Ascending aorta (tissue), 2 donors: ENCODE measurements at regions not wholly inside any gene's neighbourhood (a gene's known extent, or its start where the extent isn't known, plus 50 kb on each side); places are given as distances from the start of the nearest gene placed in this dataset.

Source experiments
- DNase-seq, 2 donors: peaks; one replicate each; pipeline ENCODE4 v3.0.0-alpha.2; 2019; ENCODE audit warnings: low spot score in 2 of 2
- H3K27ac ChIP-seq, 2 donors: fragments of 200-600 bp; sonication (generic); one replicate each; pipeline ENCODE4 v1.5.1; 2016 to 2017; ENCODE audit warnings: mild to moderate bottlenecking in 1 of 2
- H3K27me3 ChIP-seq: fragments of 200-600 bp; sonication (generic); one replicate; pipeline ENCODE4 v1.5.1; 2017
- H3K36me3 ChIP-seq, 2 donors: fragments of 200-600 bp; sonication (generic); one replicate each; pipeline ENCODE4 v1.5.1; 2016
- H3K4me1 ChIP-seq, 2 donors: fragments of 200-600 bp; sonication (generic); one replicate each; pipeline ENCODE4 v1.5.1; 2016 to 2017; ENCODE audit warnings: mild to moderate bottlenecking in 1 of 2
- H3K4me3 ChIP-seq, 2 donors: fragments of 200-600 bp; sonication (generic); one replicate each; pipeline ENCODE4 v1.5.1; 2016 to 2017; ENCODE audit warnings: mild to moderate bottlenecking in 1 of 2
- H3K9me3 ChIP-seq, 2 donors: fragments of 200-600 bp; sonication (generic); one replicate each; pipeline ENCODE4 v1.5.1; 2016
- intact Hi-C: fragments of 100-400 bp; cut with DNase I; formaldehyde crosslinking; loops from one replicate; pipeline ENCODE4 v1.15.1; 2023
- TF ChIP-seq, protein P1 (sequence below), 3 experiments: fragments of 200-600 bp in 2 of 3; fragments of 450-650 bp in 1 of 3; sonication (generic) in 2 of 3; IDR thresholded peaks; one replicate each; pipeline ENCODE4 v1.5.1; 2016 to 2019; ENCODE audit warnings: antibody characterized with exemption in 3 of 3, mild to moderate bottlenecking in 1 of 3, moderate library complexity in 1 of 3

DNA sequence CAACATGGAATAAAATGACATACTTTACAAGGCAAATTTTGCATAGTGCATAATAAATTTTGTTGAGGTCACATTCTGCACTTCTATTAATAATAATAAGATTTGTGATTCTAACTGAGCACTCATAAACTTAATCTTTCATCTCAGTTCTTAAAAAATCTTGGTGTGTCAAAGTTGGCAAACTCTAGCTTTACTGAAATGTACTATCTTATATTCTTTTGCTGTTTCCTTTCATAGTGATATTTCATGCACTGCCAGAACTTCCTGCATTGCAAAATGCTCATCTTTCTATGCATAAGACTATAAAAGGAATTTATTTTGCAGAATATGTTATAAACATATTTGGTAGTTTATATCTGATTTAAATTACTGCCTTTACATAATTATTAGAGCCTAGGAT is 797.6 kb downstream of the ADGRL2 start:
- TF ChIP-seq, protein P1, sequence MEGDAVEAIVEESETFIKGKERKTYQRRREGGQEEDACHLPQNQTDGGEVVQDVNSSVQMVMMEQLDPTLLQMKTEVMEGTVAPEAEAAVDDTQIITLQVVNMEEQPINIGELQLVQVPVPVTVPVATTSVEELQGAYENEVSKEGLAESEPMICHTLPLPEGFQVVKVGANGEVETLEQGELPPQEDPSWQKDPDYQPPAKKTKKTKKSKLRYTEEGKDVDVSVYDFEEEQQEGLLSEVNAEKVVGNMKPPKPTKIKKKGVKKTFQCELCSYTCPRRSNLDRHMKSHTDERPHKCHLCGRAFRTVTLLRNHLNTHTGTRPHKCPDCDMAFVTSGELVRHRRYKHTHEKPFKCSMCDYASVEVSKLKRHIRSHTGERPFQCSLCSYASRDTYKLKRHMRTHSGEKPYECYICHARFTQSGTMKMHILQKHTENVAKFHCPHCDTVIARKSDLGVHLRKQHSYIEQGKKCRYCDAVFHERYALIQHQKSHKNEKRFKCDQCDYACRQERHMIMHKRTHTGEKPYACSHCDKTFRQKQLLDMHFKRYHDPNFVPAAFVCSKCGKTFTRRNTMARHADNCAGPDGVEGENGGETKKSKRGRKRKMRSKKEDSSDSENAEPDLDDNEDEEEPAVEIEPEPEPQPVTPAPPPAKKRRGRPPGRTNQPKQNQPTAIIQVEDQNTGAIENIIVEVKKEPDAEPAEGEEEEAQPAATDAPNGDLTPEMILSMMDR (IDR thresholded peaks at IDR 0.05): no peak
- H3K27ac ChIP-seq: no peak overlapping the region
- no peak overlapping the region for H3K4me3 ChIP-seq
- no peaks in the 10 kb centered on the region for H3K36me3 ChIP-seq
- H3K27me3 ChIP-seq: no peaks in the 10 kb centered on the region
- intact Hi-C loops: no loop called here
- H3K4me1 ChIP-seq: peaks cover 0 to 6% of the 10 kb centered on the region in 2 donors
- DNase-seq: no peak
- no peaks in the 10 kb centered on the region for H3K9me3 ChIP-seq

DNA sequence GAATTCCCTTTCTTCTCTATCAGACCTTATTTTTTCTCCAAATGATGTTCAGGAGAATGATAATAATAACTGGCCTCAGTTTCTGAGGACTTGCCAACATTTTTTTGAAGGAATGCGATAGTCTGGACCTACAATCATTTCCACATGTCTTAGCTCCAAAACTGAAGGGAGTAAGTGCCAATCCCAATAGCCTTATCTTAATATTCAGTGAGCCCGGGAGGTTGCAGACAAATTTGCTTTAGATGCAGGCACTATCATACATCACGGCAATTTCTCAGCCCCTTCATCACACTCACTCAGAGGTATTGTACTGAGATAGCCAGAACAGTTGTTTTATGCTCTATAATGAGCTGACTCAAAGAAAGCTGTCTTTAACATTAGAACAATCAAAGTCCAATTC is 796.9 kb downstream of the ADGRL2 start:
- intact Hi-C loops: no loop called here
- Histone ChIP-seq H3K9me3 (no peaks in the 10 kb centered on the region), H3K4me3 (no peak overlapping the region), H3K27me3 (no peaks in the 10 kb centered on the region), H3K27ac (no peak overlapping the region), H3K4me1 (peaks cover 0 to 6% of the 10 kb centered on the region in 2 donors), H3K36me3 (no peaks in the 10 kb centered on the region)
- TF ChIP-seq, protein P1 (IDR thresholded peaks at IDR 0.05): no peak
- DNase-seq: no peak

DNA sequence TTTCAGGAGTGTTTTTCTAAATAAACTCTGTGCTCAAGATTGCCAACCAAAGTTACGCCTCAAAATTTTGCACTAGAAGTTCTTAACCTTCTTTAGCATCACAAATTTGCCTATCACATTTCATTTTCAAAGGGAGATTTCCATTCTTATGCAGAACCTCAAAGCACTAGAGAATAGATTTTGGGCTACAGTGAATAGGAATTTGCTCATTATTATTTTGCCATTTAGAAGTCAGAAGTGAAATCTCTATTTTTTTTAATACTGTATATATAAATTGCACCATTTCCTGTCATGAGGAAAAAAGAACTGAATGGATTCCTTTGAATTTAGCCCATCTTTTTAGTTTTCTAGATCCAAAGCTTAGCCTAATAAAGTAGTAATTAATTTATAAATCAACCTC is 796.4 kb downstream of the ADGRL2 start:
- intact Hi-C loops: no loop called here
- Histone ChIP-seq H3K27me3 (no peaks in the 10 kb centered on the region), H3K9me3 (no peaks in the 10 kb centered on the region), H3K4me1 (peaks cover 0 to 6% of the 10 kb centered on the region in 2 donors), H3K27ac (no peak overlapping the region), H3K36me3 (no peaks in the 10 kb centered on the region), H3K4me3 (no peak overlapping the region)
- DNase-seq: no peak
- TF ChIP-seq, protein P1 (IDR thresholded peaks at IDR 0.05): no peak

DNA sequence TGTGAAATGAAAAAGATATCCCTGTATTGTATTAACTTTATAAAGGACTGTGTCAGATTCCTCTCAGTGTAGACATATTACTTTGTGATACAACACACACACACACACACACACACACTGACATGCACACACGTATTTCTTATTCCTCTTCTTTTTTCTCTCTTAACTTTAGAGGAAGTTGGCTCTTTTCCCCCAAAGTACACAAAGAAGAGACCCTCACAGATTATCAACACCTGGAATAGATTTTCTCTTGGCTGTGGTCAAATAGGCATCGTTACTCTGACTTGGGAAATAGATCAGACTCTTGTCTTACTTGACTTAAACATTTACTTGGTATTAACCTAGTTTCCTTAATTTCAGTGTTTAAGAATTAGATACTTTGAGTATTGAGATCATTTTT is 792.8 kb downstream of the ADGRL2 start:
- no peak for DNase-seq
- TF ChIP-seq, protein P1 (IDR thresholded peaks at IDR 0.05): no peak
- Histone ChIP-seq H3K4me3 (no peak overlapping the region), H3K27me3 (no peaks in the 10 kb centered on the region), H3K4me1 (peaks cover 0 to 8% of the 10 kb centered on the region in 2 donors), H3K9me3 (no peaks in the 10 kb centered on the region), H3K36me3 (no peaks in the 10 kb centered on the region), H3K27ac (no peak overlapping the region)
- intact Hi-C loops: no loop called here

DNA sequence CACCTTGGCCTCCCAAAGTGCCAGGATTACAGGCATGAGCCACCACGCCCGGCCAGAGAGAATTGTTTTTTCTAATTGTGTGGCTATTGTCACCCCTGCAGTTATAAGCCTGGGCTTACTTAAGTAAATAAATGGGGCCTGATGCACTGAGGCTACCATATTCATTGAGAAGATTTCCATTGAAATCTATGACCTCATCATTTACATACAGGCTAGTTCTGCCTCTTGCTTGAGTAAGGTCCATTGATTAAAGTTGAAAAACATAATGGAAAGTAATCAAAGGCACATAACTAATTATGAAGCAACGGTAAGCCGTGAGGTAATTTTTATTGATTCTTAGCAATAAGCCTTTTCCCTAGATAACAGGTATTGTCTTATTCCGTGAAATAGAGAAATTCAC is 788.9 kb downstream of the ADGRL2 start:
- no peak for DNase-seq
- H3K27me3 ChIP-seq: no peaks in the 10 kb centered on the region
- no peaks in the 10 kb centered on the region for H3K36me3 ChIP-seq
- H3K9me3 ChIP-seq: no peaks in the 10 kb centered on the region
- intact Hi-C loops: no loop called here
- TF ChIP-seq, protein P1 (IDR thresholded peaks at IDR 0.05): no peak
- H3K4me3 ChIP-seq: no peak overlapping the region
- H3K27ac ChIP-seq: no peak overlapping the region
- peaks cover 0 to 3% of the 10 kb centered on the region in 2 donors for H3K4me1 ChIP-seq

DNA sequence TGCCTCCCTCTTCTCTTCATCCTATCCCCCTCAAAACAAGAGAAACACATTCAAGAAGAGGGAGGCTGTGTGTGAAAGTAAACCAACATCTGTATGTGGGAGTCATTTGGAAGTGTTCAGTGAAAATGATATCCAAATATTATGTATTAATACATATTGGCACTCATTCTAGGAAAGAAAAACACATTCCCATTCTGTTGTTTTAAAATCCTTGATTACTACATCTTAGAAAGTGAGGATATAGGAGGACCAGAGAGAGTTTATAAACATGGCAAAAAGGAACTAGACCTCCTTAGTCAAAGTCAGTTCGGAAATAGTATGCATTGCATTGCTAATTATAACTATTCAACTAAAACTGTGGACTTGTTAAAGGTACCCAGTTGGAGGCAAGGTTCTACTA is 786.6 kb downstream of the ADGRL2 start:
- Histone ChIP-seq H3K4me1 (peaks cover 0 to 3% of the 10 kb centered on the region in 2 donors), H3K4me3 (no peak overlapping the region), H3K27ac (peak overlapping the region in 1 of 2 donors; percentile 33), H3K36me3 (no peaks in the 10 kb centered on the region), H3K9me3 (no peaks in the 10 kb centered on the region), H3K27me3 (no peaks in the 10 kb centered on the region)
- DNase-seq: no peak
- TF ChIP-seq, protein P1 (IDR thresholded peaks at IDR 0.05): no peak
- intact Hi-C loops: no loop called here
